ENCODE measurements at regions not wholly inside any gene's neighbourhood (a gene's known extent, or its start where the extent isn't known, plus 50 kb on each side); places are given as distances from the start of the nearest gene placed in this dataset.

DNA sequence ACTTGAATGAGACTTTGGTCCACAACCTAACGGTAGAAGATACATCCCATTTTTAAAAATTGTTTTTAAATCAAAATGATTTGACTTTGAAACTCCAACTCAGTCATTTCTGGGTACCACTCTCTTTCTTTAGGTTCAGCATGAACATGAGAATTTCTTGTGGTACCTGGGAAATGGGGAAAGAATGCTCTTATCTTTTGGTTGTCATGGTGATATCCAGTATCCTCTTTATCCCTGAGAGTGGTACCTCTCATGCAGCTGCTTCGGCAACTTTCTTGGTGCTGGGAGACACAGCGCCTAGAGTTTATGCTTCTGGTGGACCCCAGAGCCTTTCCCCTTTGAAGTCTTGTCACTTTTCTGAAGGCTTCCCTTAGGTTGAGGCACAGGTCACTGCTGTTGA, 465.1 kb upstream of the FAT1 start:
- TF ChIP-seq, protein P1, sequence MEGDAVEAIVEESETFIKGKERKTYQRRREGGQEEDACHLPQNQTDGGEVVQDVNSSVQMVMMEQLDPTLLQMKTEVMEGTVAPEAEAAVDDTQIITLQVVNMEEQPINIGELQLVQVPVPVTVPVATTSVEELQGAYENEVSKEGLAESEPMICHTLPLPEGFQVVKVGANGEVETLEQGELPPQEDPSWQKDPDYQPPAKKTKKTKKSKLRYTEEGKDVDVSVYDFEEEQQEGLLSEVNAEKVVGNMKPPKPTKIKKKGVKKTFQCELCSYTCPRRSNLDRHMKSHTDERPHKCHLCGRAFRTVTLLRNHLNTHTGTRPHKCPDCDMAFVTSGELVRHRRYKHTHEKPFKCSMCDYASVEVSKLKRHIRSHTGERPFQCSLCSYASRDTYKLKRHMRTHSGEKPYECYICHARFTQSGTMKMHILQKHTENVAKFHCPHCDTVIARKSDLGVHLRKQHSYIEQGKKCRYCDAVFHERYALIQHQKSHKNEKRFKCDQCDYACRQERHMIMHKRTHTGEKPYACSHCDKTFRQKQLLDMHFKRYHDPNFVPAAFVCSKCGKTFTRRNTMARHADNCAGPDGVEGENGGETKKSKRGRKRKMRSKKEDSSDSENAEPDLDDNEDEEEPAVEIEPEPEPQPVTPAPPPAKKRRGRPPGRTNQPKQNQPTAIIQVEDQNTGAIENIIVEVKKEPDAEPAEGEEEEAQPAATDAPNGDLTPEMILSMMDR (IDR thresholded peaks at IDR 0.05): no peak
- no peak for TF ChIP-seq EZH2 (IDR thresholded peaks at IDR 0.05)
- TF ChIP-seq EZH2phosphoT487 (IDR thresholded peaks at IDR 0.05): no peak

Measured in neural progenitor cell (in vitro differentiated cells).